ENCODE measurements at regions not wholly inside any gene's neighbourhood (a gene's known extent, or its start where the extent isn't known, plus 50 kb on each side); places are given as distances from the start of the nearest gene placed in this dataset.

- TF ChIP-seq OSR2 (tag by site-specific recombination; IDR thresholded peaks at IDR 0.05) (no peak), ZNF626 (tag by site-specific recombination; IDR thresholded peaks at IDR 0.05) (no peak)
Measured at GRCh38 chr12:84198294-84198946, 714.2 kb downstream of the SLC6A15 start (continued).

- CTCF ChIA-PET, result no interaction called here
Measured at GRCh38 chr12:84191779-84192178, 720.8 kb downstream of the SLC6A15 start.

DNA sequence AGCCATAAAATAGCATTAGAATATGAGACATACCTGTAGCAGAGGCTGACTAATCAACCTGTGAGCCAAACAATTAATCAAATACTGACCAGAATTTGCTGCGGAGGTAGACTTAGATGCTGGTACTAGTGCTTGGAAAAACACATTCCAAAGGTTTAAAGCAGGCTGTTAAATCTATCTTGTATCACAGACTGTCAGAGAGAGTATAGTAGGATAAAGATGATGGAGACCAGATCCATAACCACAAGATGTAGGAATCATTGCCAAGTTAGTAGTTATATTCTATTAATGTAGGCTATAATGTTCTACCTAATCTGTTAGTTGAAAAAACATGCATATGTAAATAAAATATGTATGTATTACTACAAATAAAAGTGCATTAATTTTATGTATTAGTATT lies 726.2 kb downstream of the SLC6A15 start:
- Histone ChIP-seq H3K27ac (ENCODE audit: extremely low read depth, low read depth, low read length) (no peak overlapping the region), H3K4me1 (ENCODE audit: control insufficient read depth, insufficient read depth, low read length) (no peaks in the 10 kb centered on the region), H3K9me3 (ENCODE audit: control insufficient read depth, insufficient read depth, low read depth, low read length) (no peaks in the 10 kb centered on the region), H3K4me3 (ENCODE audit: low read depth, low read length) (no peak overlapping the region), H3K36me3 (ENCODE audit: control insufficient read depth in 2 of 2, insufficient read depth in 1 of 2, low read length in 2 of 2) (no peaks in the 10 kb centered on the region)
- POLR2A ChIA-PET, result no interaction called here
- CTCF ChIA-PET, result no interaction called here
- no peak for TF ChIP-seq ZBTB49 (tag by site-specific recombination; IDR thresholded peaks at IDR 0.05; ENCODE audit: low read depth)
- TF ChIP-seq, protein P1, sequence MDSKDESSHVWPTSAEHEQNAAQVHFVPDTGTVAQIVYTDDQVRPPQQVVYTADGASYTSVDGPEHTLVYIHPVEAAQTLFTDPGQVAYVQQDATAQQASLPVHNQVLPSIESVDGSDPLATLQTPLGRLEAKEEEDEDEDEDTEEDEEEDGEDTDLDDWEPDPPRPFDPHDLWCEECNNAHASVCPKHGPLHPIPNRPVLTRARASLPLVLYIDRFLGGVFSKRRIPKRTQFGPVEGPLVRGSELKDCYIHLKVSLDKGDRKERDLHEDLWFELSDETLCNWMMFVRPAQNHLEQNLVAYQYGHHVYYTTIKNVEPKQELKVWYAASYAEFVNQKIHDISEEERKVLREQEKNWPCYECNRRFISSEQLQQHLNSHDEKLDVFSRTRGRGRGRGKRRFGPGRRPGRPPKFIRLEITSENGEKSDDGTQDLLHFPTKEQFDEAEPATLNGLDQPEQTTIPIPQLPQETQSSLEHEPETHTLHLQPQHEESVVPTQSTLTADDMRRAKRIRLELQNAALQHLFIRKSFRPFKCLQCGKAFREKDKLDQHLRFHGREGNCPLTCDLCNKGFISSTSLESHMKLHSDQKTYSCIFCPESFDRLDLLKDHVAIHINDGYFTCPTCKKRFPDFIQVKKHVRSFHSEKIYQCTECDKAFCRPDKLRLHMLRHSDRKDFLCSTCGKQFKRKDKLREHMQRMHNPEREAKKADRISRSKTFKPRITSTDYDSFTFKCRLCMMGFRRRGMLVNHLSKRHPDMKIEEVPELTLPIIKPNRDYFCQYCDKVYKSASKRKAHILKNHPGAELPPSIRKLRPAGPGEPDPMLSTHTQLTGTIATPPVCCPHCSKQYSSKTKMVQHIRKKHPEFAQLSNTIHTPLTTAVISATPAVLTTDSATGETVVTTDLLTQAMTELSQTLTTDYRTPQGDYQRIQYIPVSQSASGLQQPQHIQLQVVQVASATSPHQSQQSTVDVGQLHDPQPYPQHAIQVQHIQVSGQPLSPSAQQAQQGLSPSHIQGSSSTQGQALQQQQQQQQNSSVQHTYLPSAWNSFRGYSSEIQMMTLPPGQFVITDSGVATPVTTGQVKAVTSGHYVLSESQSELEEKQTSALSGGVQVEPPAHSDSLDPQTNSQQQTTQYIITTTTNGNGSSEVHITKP (tag by site-specific recombination; IDR thresholded peaks at IDR 0.05), result no peak

More at GRCh38 chr12:84191779-84192178, 720.8 kb downstream of the SLC6A15 start:
- TF ChIP-seq ZNF664 (tag by site-specific recombination; IDR thresholded peaks at IDR 0.05) (no peak), PRDM6 (tag by site-specific recombination; IDR thresholded peaks at IDR 0.05) (no peak), ZNF174 (tag by site-specific recombination; IDR thresholded peaks at IDR 0.05) (no peak), ZNF585B (tag by site-specific recombination; IDR thresholded peaks at IDR 0.05) (no peak), ZNF513 (tag by site-specific recombination; IDR thresholded peaks at IDR 0.05) (no peak), HOXC10 (CRISPR knock-in tag; IDR thresholded peaks at IDR 0.05) (no peak), ZNF510 (tag by site-specific recombination; IDR thresholded peaks at IDR 0.05; ENCODE audit: insufficient replicate concordance) (no peak), ZNF677 (tag by site-specific recombination; IDR thresholded peaks at IDR 0.05) (no peak), ZNF2 (tag by site-specific recombination; IDR thresholded peaks at IDR 0.05) (no peak), ZNF48 (tag by site-specific recombination; IDR thresholded peaks at IDR 0.05) (no peak), BCL11B (tag by site-specific recombination; IDR thresholded peaks at IDR 0.05; ENCODE audit: low read depth) (no peak), RBAK (tag by site-specific recombination; IDR thresholded peaks at IDR 0.05) (no peak), ZSCAN18 (tag by site-specific recombination; IDR thresholded peaks at IDR 0.05) (no peak), ZNF76 (tag by site-specific recombination; IDR thresholded peaks at IDR 0.05; ENCODE audit: borderline replicate concordance, low read depth) (no peak)
- TF ChIP-seq, protein P2, sequence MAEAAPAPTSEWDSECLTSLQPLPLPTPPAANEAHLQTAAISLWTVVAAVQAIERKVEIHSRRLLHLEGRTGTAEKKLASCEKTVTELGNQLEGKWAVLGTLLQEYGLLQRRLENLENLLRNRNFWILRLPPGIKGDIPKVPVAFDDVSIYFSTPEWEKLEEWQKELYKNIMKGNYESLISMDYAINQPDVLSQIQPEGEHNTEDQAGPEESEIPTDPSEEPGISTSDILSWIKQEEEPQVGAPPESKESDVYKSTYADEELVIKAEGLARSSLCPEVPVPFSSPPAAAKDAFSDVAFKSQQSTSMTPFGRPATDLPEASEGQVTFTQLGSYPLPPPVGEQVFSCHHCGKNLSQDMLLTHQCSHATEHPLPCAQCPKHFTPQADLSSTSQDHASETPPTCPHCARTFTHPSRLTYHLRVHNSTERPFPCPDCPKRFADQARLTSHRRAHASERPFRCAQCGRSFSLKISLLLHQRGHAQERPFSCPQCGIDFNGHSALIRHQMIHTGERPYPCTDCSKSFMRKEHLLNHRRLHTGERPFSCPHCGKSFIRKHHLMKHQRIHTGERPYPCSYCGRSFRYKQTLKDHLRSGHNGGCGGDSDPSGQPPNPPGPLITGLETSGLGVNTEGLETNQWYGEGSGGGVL (tag by site-specific recombination; IDR thresholded peaks at IDR 0.05), result no peak
- Histone ChIP-seq H3K4me1 (ENCODE audit: control insufficient read depth, insufficient read depth, low read length) (no peaks in the 10 kb centered on the region), H3K36me3 (ENCODE audit: control insufficient read depth in 2 of 2, insufficient read depth in 1 of 2, low read length in 2 of 2) (no peaks in the 10 kb centered on the region), H3K9me3 (ENCODE audit: control insufficient read depth, insufficient read depth, low read depth, low read length) (no peaks in the 10 kb centered on the region), H3K27ac (ENCODE audit: extremely low read depth, low read depth, low read length) (no peak overlapping the region), H3K4me3 (ENCODE audit: low read depth, low read length) (no peak overlapping the region)
- POLR2A ChIA-PET, result no interaction called here
